ENCODE measurements at regions not wholly inside any gene's neighbourhood (a gene's known extent, or its start where the extent isn't known, plus 50 kb on each side); places are given as distances from the start of the nearest gene placed in this dataset.
A peak's percentile ranks its signal among the peaks of the same experiment; 100 is the strongest.

DNA sequence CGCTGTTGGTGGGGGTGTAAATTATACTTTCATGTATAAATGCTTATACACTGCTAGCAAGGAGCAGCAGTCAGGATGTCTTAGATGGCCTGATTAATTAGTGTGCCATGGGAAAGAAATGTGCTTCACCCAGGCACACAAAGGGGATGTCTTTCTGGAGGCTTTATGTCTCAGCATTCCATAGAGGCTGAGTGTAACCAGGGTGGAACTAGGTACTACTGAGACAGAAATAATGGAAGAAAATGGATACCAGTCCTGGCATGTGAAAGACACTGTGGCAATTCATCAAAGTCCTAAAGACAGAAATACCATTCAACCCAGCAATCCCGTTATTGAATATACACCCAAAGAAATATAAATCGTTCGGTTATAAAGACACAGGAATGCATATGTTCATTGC lies 52.5 kb downstream of the PF4 start:
- DNase-seq (ENCODE audit: low read depth): no peak

DNA sequence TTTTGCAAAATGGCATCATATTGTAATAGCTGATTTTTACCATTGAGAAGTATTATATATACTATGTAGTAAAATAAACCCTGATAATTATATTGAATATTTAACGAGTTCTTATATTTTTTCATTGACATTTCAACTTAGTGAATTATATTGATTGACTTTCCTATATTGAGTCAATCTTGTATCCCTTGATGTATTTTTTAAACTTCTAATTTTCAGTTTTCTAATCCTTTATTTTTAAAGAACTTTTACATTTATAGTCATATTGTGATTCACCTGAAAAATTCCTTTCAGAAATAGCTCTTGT lies 54.4 kb downstream of the CXCL1 start:
- no peak for DNase-seq (ENCODE audit: low read depth)

DNA sequence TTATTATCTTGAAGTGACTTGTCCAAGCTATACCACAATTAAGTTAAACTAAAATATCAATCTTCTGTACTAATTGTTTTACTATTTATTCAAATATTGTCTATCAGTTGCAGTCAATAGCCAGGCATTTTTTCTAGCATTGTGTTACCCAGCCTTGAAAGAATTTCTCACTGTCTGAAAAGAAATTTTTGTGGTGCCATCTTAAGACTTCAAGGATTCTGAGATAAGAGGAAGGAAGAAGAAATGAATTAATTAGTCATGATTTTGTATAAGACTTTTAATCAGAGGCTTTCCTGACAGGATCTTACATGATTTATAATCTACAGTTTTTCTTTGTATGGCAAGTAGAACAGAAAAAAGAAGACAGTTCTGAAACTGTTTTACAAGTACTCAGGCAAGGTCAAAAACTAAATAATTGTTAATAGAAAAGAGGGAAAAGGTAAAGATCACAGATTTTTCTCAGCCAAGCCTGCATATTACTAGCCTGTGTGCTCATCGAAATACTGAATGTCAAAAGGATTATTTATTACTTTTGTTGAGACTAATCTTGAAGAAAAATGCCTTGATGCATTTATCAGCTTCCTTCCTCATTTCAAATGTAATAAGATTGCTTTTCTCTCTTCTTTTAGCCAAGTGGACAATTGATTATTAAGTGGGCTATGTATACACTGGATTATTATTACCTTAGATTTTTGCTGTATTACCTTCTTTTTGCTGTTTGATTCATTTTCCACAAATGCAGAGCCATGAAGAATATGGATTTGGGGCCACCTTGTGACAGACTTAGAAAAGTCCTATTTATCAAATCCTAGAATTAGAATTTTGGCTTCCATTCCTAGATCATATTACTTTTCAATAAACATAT lies 53.8 kb downstream of the CXCL1 start:
- peak; percentile 55 for DNase-seq (ENCODE audit: low read depth)

DNA sequence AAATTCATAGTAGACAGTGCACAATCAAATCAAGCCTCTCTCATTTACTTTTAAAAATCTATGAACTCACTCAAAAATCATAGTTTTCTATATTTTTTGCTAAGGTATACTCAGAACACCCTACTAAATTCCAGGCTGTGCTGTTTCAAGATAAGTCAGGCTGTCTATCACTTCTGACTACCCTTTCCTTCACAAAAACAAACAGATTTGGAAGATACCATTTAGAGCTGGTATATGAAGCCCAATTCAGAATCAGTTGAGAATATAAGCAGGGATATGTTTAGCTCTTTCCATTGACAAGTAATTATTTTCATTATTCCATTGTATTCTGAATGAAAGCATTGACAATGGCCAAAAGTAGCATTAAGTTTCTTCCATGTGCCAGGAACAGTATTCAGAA lies 53.1 kb downstream of the CXCL1 start:
- DNase-seq (ENCODE audit: low read depth): no peak
